ENCODE measurements at regions not wholly inside any gene's neighbourhood (a gene's known extent, or its start where the extent isn't known, plus 50 kb on each side); places are given as distances from the start of the nearest gene placed in this dataset.

DNA sequence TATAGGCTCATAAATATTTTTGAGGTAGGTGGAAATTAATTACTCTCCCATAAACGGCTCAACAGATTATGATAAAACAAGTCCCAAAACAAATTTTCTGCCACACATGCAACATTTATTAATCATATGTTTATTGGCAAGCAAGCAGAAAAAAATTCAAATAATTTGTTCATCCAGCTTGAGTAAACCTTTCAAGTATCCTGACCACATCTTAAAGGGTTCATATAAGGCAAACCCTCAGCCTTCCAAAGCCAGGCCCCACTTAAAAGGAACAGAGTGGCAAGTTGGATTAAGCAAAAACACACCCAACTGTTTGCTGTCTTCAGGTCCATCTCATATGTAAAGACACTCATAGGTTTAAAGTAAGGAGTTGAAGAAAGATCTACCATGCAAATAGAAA is 1042.3 kb downstream of the DIPK2A start:
- Histone ChIP-seq H3K4me1 (ENCODE audit: control insufficient read depth, low read length) (no peaks in the 10 kb centered on the region), H3K9me2 (replicated peaks; ENCODE audit: control insufficient read depth, low read length) (no peaks in the 10 kb centered on the region), H3K27me3 (ENCODE audit: control insufficient read depth, low read length) (no peaks in the 10 kb centered on the region), H3K79me2 (ENCODE audit: control insufficient read depth, low read length) (no peaks in the 10 kb centered on the region), H3K36me3 (ENCODE audit: control insufficient read depth, low read length) (no peaks in the 10 kb centered on the region), H3K4me2 (ENCODE audit: low read length) (no peak overlapping the region), H3K9me3 (ENCODE audit: control insufficient read depth, insufficient read depth, low read length) (no peaks in the 10 kb centered on the region), H3K27ac (ENCODE audit: low read depth, low read length) (no peak overlapping the region), H3F3A (ENCODE audit: control insufficient read depth, insufficient read depth) (no peaks in the 10 kb centered on the region), H3K4me3 (ENCODE audit: low read length) (no peak overlapping the region), H4K20me1 (ENCODE audit: control insufficient read depth, insufficient read depth, low read depth, low read length) (no peaks in the 10 kb centered on the region)
- TF ChIP-seq, protein P1, sequence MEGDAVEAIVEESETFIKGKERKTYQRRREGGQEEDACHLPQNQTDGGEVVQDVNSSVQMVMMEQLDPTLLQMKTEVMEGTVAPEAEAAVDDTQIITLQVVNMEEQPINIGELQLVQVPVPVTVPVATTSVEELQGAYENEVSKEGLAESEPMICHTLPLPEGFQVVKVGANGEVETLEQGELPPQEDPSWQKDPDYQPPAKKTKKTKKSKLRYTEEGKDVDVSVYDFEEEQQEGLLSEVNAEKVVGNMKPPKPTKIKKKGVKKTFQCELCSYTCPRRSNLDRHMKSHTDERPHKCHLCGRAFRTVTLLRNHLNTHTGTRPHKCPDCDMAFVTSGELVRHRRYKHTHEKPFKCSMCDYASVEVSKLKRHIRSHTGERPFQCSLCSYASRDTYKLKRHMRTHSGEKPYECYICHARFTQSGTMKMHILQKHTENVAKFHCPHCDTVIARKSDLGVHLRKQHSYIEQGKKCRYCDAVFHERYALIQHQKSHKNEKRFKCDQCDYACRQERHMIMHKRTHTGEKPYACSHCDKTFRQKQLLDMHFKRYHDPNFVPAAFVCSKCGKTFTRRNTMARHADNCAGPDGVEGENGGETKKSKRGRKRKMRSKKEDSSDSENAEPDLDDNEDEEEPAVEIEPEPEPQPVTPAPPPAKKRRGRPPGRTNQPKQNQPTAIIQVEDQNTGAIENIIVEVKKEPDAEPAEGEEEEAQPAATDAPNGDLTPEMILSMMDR (IDR thresholded peaks at IDR 0.05; ENCODE audit: low read depth, low read length, poor library complexity, severe bottlenecking) = no peak
- no peak for TF ChIP-seq EZH2phosphoT487 (IDR thresholded peaks at IDR 0.05; ENCODE audit: borderline replicate concordance, low read length)

DNA sequence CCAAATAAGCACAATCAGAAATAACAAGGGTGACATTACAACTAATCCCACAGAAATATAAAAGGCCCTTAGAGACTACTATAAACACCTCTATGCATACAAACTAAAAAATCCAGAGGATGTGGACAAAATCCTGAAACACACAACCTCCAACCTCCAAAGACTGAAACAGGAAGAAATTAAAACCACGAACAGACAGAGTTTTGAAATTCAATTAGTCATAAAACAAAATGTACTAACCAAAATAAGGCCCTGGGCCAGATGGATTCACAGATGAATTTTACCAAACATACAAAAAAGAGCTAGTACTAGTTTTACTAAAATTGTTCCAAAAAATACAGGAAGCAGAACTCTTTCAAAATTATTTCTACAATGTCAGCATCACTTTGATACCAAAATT is 1043.6 kb downstream of the DIPK2A start:
- Histone ChIP-seq H3K9me3 (ENCODE audit: control insufficient read depth, insufficient read depth, low read length) (no peaks in the 10 kb centered on the region), H3K36me3 (ENCODE audit: control insufficient read depth, low read length) (no peaks in the 10 kb centered on the region), H3K4me1 (ENCODE audit: control insufficient read depth, low read length) (no peaks in the 10 kb centered on the region), H3K4me2 (ENCODE audit: low read length) (no peak overlapping the region), H3K27me3 (ENCODE audit: control insufficient read depth, low read length) (no peaks in the 10 kb centered on the region), H3K4me3 (ENCODE audit: low read length) (no peak overlapping the region), H3K9me2 (replicated peaks; ENCODE audit: control insufficient read depth, low read length) (no peaks in the 10 kb centered on the region), H4K20me1 (ENCODE audit: control insufficient read depth, insufficient read depth, low read depth, low read length) (no peaks in the 10 kb centered on the region), H3K79me2 (ENCODE audit: control insufficient read depth, low read length) (no peaks in the 10 kb centered on the region), H3K27ac (ENCODE audit: low read depth, low read length) (no peak overlapping the region), H3F3A (ENCODE audit: control insufficient read depth, insufficient read depth) (no peaks in the 10 kb centered on the region)
- TF ChIP-seq, protein P1 (IDR thresholded peaks at IDR 0.05; ENCODE audit: low read depth, low read length, poor library complexity, severe bottlenecking) = no peak
- no peak for TF ChIP-seq EZH2phosphoT487 (IDR thresholded peaks at IDR 0.05; ENCODE audit: borderline replicate concordance, low read length)

DNA sequence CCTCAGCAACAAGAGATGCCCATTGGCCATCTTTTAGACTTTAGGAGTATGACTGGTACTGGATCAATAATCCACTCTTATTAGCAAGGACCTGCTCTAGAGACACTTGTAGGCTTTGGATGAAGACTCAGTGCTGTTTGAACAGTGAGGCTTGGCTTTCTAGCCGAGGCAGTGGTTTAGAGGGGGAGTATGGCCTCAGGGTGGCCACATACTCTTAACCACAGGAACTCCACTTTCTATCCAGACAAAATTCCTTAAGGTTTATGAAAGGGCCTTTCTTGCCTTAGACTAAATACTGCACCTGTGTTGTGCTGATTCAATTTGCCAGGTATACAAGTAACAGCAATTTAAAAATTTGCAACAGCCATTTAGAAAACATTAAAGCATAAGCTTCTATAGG is 1046.3 kb downstream of the DIPK2A start:
- no peaks in the 10 kb centered on the region for H3K27me3 ChIP-seq (ENCODE audit: control insufficient read depth, low read length)
- no peaks in the 10 kb centered on the region for H3K9me2 ChIP-seq (replicated peaks; ENCODE audit: control insufficient read depth, low read length)
- no peaks in the 10 kb centered on the region for H3K79me2 ChIP-seq (ENCODE audit: control insufficient read depth, low read length)
- no peak overlapping the region for H3K4me3 ChIP-seq (ENCODE audit: low read length)
- no peaks in the 10 kb centered on the region for H3K9me3 ChIP-seq (ENCODE audit: control insufficient read depth, insufficient read depth, low read length)
- H3K4me1 ChIP-seq (ENCODE audit: control insufficient read depth, low read length) = no peaks in the 10 kb centered on the region
- TF ChIP-seq EZH2phosphoT487 (IDR thresholded peaks at IDR 0.05; ENCODE audit: borderline replicate concordance, low read length) = no peak
- TF ChIP-seq, protein P1 (IDR thresholded peaks at IDR 0.05; ENCODE audit: low read depth, low read length, poor library complexity, severe bottlenecking) = no peak
- H4K20me1 ChIP-seq (ENCODE audit: control insufficient read depth, insufficient read depth, low read depth, low read length) = no peaks in the 10 kb centered on the region
- H3K36me3 ChIP-seq (ENCODE audit: control insufficient read depth, low read length) = no peaks in the 10 kb centered on the region
- no peaks in the 10 kb centered on the region for H3F3A ChIP-seq (ENCODE audit: control insufficient read depth, insufficient read depth)
- no peak overlapping the region for H3K27ac ChIP-seq (ENCODE audit: low read depth, low read length)
- H3K4me2 ChIP-seq (ENCODE audit: low read length) = no peak overlapping the region

DNA sequence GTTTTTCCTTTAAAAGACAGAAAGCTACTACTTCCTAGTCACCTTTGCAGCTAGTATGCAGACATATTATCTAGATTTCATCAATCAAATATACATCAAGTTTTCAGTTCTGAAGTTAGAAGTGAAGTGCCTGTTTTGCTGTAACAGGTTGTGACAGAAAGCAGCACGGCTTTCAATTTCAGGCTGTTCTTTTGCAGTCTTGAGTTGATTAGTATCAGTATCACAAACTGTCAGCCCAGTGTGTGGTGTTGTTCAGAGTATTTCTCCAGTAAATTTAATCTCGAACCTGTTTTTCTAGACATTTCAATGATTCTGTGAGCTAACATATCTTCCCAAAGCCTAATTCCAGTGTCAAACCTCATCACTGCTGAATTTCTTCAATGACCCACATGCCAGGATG is 1050.8 kb downstream of the DIPK2A start:
- Histone ChIP-seq H4K20me1 (ENCODE audit: control insufficient read depth, insufficient read depth, low read depth, low read length) (no peaks in the 10 kb centered on the region), H3K4me3 (ENCODE audit: low read length) (no peak overlapping the region), H3F3A (ENCODE audit: control insufficient read depth, insufficient read depth) (no peaks in the 10 kb centered on the region), H3K9me3 (ENCODE audit: control insufficient read depth, insufficient read depth, low read length) (no peaks in the 10 kb centered on the region), H3K36me3 (ENCODE audit: control insufficient read depth, low read length) (no peaks in the 10 kb centered on the region), H3K4me2 (ENCODE audit: low read length) (no peak overlapping the region), H3K9me2 (replicated peaks; ENCODE audit: control insufficient read depth, low read length) (no peaks in the 10 kb centered on the region), H3K27me3 (ENCODE audit: control insufficient read depth, low read length) (no peaks in the 10 kb centered on the region), H3K27ac (ENCODE audit: low read depth, low read length) (no peak overlapping the region), H3K4me1 (ENCODE audit: control insufficient read depth, low read length) (no peaks in the 10 kb centered on the region), H3K79me2 (ENCODE audit: control insufficient read depth, low read length) (no peaks in the 10 kb centered on the region)
- TF ChIP-seq, protein P1 (IDR thresholded peaks at IDR 0.05; ENCODE audit: low read depth, low read length, poor library complexity, severe bottlenecking) = no peak
- TF ChIP-seq EZH2phosphoT487 (IDR thresholded peaks at IDR 0.05; ENCODE audit: borderline replicate concordance, low read length) = no peak

Measured in DOHH2 (cell line).